Liver (tissue), 8 donors: ENCODE measurements at regions not wholly inside any gene's neighbourhood (a gene's known extent, or its start where the extent isn't known, plus 50 kb on each side); places are given as distances from the start of the nearest gene placed in this dataset.

Source experiments
- DNase-seq: peaks from one replicate; pipeline ENCODE4 v3.0.0-alpha.2; 2017; ENCODE audit warnings: low spot score
- H3K27ac ChIP-seq, 2 donors: one replicate each; pipeline ENCODE4 v1.7.0; 2013; ENCODE audit warnings: inconsistent platforms in 2 of 2, low read length in 2 of 2, control low read depth in 1 of 2, low read depth in 1 of 2, mild to moderate bottlenecking in 1 of 2
- H3K27me3 ChIP-seq, 4 donors: one replicate each; pipeline versions ENCODE4 v1.6.1 to v1.7.0; 2013; ENCODE audit warnings: low read length in 3 of 4, inconsistent platforms in 1 of 4, mild to moderate bottlenecking in 1 of 4, moderate library complexity in 1 of 4; ENCODE audit not compliant: control insufficient read depth in 4 of 4, insufficient read depth in 4 of 4
- H3K36me3 ChIP-seq, 4 donors: one replicate each; pipeline versions ENCODE4 v1.6.1 to v1.7.0; 2013; ENCODE audit warnings: low read length in 3 of 4, mild to moderate bottlenecking in 3 of 4, low read depth in 1 of 4, moderate library complexity in 1 of 4; ENCODE audit not compliant: control insufficient read depth in 4 of 4, insufficient read depth in 3 of 4
- H3K4me1 ChIP-seq, 4 donors: one replicate each; pipeline versions ENCODE4 v1.6.1 to v1.7.0; 2013; ENCODE audit warnings: low read length in 3 of 4, mild to moderate bottlenecking in 3 of 4, moderate library complexity in 1 of 4; ENCODE audit not compliant: control insufficient read depth in 4 of 4, insufficient read depth in 4 of 4
- H3K4me3 ChIP-seq, 3 donors: one replicate each; pipeline versions ENCODE4 v1.6.1 to v1.7.0; 2013; ENCODE audit warnings: low read length in 3 of 3, control low read depth in 1 of 3, low read depth in 1 of 3, mild to moderate bottlenecking in 1 of 3
- H3K9ac ChIP-seq, 2 donors: one replicate each; pipeline ENCODE4 v1.7.0; 2013; ENCODE audit warnings: low read length in 2 of 2, mild to moderate bottlenecking in 2 of 2, moderate library complexity in 2 of 2, control low read depth in 1 of 2, low read depth in 1 of 2
- H3K9me3 ChIP-seq, 4 donors: one replicate each; pipeline versions ENCODE4 v1.6.1 to v1.7.0; 2013; ENCODE audit warnings: low read length in 3 of 4; ENCODE audit not compliant: control insufficient read depth in 4 of 4
- FOXA1 ChIP-seq: IDR thresholded peaks from 2 replicates; pipeline ENCODE4 v1.6.1; 2016; ENCODE audit warnings: antibody characterized with exemption
- FOXA2 ChIP-seq: IDR thresholded peaks from 2 replicates; pipeline ENCODE4 v1.6.1; 2016; ENCODE audit warnings: antibody characterized with exemption
- GABPA ChIP-seq, 2 donors: IDR thresholded peaks in 1 of 2; conservative IDR thresholded peaks in 1 of 2; 2 replicates each; pipeline ENCODE4 v1.6.1; 2016; ENCODE audit warnings: antibody characterized with exemption in 2 of 2, mild to moderate bottlenecking in 1 of 2, moderate library complexity in 1 of 2
- HNF4A ChIP-seq, 2 donors: conservative IDR thresholded peaks; 2 replicates each; pipeline ENCODE4 v1.6.1; 2016; ENCODE audit warnings: antibody characterized with exemption in 2 of 2, mild to moderate bottlenecking in 2 of 2
- HNF4G ChIP-seq: IDR thresholded peaks from 2 replicates; pipeline ENCODE4 v1.6.1; 2016; ENCODE audit warnings: antibody characterized with exemption
- JUND ChIP-seq, 2 donors: IDR thresholded peaks; 2 replicates each; pipeline ENCODE4 v1.6.1; 2016; ENCODE audit warnings: antibody characterized with exemption in 2 of 2
- NR2F2 ChIP-seq: IDR thresholded peaks from 2 replicates; pipeline ENCODE4 v1.6.1; 2016; ENCODE audit warnings: antibody characterized with exemption
- RAD21 ChIP-seq, 2 donors: IDR thresholded peaks; 2 replicates each; pipeline ENCODE4 v1.6.1; 2016; ENCODE audit warnings: antibody characterized with exemption in 2 of 2, mild to moderate bottlenecking in 2 of 2
- RXRA ChIP-seq, 2 donors: IDR thresholded peaks; 2 replicates each; pipeline ENCODE4 v1.6.1; 2017 to 2018; ENCODE audit warnings: antibody characterized with exemption in 2 of 2, mild to moderate bottlenecking in 1 of 2
- SP1 ChIP-seq: IDR thresholded peaks from 2 replicates; pipeline ENCODE4 v1.6.1; 2018; ENCODE audit warnings: antibody characterized with exemption, mild to moderate bottlenecking
- YY1 ChIP-seq: IDR thresholded peaks from 2 replicates; pipeline ENCODE4 v1.6.1; 2016; ENCODE audit warnings: antibody characterized with exemption, mild to moderate bottlenecking
- whole genome bisulfite sequencing: extraction: QIAGEN DNeasy Blood & Tissue Kit; methylation state at CpG from one replicate; pipeline ENCODE4 v1.1.7; 2013; 5-methylcytosine and 5-hydroxymethylcytosine counted together
- TF ChIP-seq, protein P1 (sequence below): IDR thresholded peaks from 2 replicates; pipeline ENCODE4 v1.6.1; 2016; ENCODE audit warnings: antibody characterized with exemption
- TF ChIP-seq, protein P2 (sequence below): IDR thresholded peaks from 2 replicates; pipeline ENCODE4 v1.6.1; 2016; ENCODE audit warnings: antibody characterized with exemption
- TF ChIP-seq, protein P3 (sequence below): fragments of 150-350 bp; IDR thresholded peaks from 2 replicates; pipeline ENCODE4 v1.5.1; 2017; ENCODE audit warnings: improper control_type of control experiment, low read depth, low read length; ENCODE audit not compliant: missing input control
- TF ChIP-seq, protein P4 (sequence below): IDR thresholded peaks from 2 replicates; pipeline ENCODE4 v1.6.1; 2016; ENCODE audit warnings: antibody characterized with exemption
- donor health status: healthy.
- donor health status: healthy.
- donor health status: healthy.
- donor health status: healthy.
- donor health status: healthy.

DNA sequence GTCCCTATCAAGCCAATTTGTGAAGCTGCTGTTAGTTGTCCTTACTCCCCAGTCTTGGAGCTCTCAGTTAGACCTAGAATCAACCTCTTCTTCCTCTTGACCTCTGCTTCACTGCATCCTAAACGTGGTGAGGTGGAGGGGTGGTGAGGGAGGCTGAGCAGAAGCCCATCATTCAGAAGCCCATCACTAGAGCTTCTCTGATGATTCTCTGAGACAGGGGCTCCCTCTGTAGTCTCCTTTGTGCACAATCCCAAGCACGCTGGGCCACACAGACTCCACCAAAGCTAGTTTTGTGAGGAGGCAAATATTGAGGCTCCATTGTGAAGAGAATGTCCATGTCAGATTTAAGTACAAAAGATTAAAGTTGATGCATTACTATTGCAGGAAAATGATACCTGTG lies 163.8 kb upstream of the PRSS1 start:
- H3K27me3 ChIP-seq: no peaks in the 10 kb centered on the region
- no peak for TF ChIP-seq RXRA (IDR thresholded peaks at IDR 0.05)
- no peak for TF ChIP-seq NR2F2
- TF ChIP-seq YY1: no peak
- TF ChIP-seq, protein P1, sequence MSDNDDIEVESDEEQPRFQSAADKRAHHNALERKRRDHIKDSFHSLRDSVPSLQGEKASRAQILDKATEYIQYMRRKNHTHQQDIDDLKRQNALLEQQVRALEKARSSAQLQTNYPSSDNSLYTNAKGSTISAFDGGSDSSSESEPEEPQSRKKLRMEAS: no peak
- TF ChIP-seq, protein P2, sequence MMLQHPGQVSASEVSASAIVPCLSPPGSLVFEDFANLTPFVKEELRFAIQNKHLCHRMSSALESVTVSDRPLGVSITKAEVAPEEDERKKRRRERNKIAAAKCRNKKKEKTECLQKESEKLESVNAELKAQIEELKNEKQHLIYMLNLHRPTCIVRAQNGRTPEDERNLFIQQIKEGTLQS: no peak
- no peak for TF ChIP-seq FOXA1
- TF ChIP-seq, protein P3, sequence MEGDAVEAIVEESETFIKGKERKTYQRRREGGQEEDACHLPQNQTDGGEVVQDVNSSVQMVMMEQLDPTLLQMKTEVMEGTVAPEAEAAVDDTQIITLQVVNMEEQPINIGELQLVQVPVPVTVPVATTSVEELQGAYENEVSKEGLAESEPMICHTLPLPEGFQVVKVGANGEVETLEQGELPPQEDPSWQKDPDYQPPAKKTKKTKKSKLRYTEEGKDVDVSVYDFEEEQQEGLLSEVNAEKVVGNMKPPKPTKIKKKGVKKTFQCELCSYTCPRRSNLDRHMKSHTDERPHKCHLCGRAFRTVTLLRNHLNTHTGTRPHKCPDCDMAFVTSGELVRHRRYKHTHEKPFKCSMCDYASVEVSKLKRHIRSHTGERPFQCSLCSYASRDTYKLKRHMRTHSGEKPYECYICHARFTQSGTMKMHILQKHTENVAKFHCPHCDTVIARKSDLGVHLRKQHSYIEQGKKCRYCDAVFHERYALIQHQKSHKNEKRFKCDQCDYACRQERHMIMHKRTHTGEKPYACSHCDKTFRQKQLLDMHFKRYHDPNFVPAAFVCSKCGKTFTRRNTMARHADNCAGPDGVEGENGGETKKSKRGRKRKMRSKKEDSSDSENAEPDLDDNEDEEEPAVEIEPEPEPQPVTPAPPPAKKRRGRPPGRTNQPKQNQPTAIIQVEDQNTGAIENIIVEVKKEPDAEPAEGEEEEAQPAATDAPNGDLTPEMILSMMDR: no peak
- no peak for TF ChIP-seq JUND (IDR thresholded peaks at IDR 0.05)
- no peak for TF ChIP-seq RAD21 (IDR thresholded peaks at IDR 0.05)
- TF ChIP-seq HNF4G: no peak
- no peak for TF ChIP-seq GABPA (IDR thresholded peaks at IDR 0.05 in 1 of 2, conservative IDR thresholded peaks at IDR 0.05 in 1 of 2)
- no peak for TF ChIP-seq SP1
- 53% methylated on average over 2 of the region's 2 CpGs for WGBS

DNA sequence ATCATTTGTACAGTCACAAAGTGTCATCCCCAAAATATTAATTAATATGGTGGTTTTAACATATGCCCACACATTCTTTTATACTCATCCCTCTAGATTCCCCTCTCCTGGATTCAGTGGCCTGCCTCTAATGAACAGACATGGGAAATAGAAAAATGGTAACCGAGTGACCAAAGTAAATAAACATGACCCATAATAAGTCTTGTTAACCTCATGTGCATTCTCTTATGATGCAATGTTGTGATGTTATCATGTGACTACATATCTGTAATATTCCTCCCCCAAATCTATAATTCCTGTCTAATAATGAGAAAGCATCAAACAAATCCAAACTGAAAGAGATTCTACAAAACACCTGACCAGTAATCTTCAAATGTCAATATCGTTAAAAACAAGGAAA lies 164.5 kb upstream of the PRSS1 start:
- Histone ChIP-seq H3K4me1 (peaks cover 0 to 3% (median 0%) of the 10 kb centered on the region in 4 donors), H3K27me3 (no peaks in the 10 kb centered on the region), H3K9me3 (no peaks in the 10 kb centered on the region), H3K36me3 (no peaks in the 10 kb centered on the region), H3K27ac (no peak overlapping the region), H3K9ac (no peak overlapping the region), H3K4me3 (no peak overlapping the region)
- 82% methylated on average over 2 of the region's 2 CpGs for WGBS
- DNase-seq: no peak
- TF ChIP-seq RAD21 (IDR thresholded peaks at IDR 0.05) (no peak), HNF4A (conservative IDR thresholded peaks at IDR 0.05) (no peak), NR2F2 (no peak), FOXA1 (no peak), SP1 (no peak), FOXA2 (no peak)
- TF ChIP-seq, protein P1: no peak
- TF ChIP-seq, protein P4, sequence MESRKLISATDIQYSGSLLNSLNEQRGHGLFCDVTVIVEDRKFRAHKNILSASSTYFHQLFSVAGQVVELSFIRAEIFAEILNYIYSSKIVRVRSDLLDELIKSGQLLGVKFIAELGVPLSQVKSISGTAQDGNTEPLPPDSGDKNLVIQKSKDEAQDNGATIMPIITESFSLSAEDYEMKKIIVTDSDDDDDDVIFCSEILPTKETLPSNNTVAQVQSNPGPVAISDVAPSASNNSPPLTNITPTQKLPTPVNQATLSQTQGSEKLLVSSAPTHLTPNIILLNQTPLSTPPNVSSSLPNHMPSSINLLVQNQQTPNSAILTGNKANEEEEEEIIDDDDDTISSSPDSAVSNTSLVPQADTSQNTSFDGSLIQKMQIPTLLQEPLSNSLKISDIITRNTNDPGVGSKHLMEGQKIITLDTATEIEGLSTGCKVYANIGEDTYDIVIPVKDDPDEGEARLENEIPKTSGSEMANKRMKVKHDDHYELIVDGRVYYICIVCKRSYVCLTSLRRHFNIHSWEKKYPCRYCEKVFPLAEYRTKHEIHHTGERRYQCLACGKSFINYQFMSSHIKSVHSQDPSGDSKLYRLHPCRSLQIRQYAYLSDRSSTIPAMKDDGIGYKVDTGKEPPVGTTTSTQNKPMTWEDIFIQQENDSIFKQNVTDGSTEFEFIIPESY: no peak
- TF ChIP-seq, protein P2: no peak

More for the DNA sequence above, 163.8 kb upstream of the PRSS1 start:
- no peak overlapping the region for H3K27ac ChIP-seq
- no peak overlapping the region for H3K9ac ChIP-seq
- H3K36me3 ChIP-seq: no peaks in the 10 kb centered on the region
- DNase-seq: no peak
- no peaks in the 10 kb centered on the region for H3K9me3 ChIP-seq
- peaks cover 0 to 4% (median 0%) of the 10 kb centered on the region in 4 donors for H3K4me1 ChIP-seq
- H3K4me3 ChIP-seq: no peak overlapping the region
